Muscle of back (tissue), 3 donors: ENCODE measurements at regions not wholly inside any gene's neighbourhood (a gene's known extent, or its start where the extent isn't known, plus 50 kb on each side); places are given as distances from the start of the nearest gene placed in this dataset.
A peak's percentile ranks its signal among the peaks of the same experiment; 100 is the strongest.

Experiments used
- DNase-seq, 3 donors: peaks; one replicate each; pipeline versions ENCODE4 v3.0.0 to v3.0.0-alpha.2; 2013

DNA sequence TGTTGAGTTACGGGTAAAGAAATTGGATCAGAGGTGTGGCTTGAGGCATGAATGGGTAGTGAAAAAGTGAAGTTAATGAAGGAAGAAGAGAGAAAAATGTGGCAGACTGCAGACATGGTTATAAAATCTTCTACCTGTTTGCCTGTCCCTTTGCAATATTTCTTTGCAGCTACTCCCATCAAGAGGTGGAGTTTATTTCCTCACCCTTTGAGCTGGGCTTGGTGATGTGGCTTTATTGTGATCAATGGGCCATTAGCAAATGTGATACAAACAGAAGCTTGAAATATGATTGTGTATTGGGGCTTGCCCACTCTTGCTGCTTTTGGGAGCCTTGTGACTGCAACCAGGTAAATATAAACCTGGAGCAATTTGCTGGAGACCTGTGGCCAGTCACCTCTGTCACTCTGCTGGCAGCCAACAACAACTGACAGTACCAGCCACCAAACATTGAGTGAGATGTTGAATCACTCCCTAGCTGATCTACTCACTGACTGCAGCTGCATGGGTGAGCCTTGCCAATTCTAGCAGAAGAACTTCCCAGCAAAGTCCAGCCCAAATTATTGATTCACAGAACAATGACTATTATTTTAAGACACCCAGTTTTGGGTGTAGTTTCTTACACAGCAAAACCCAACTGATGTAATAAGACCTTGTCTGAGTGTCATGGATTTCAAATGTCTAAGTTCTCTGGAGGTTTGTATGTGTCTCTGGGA lies 151.0 kb upstream of the ATP2B1 start:
- no peak for DNase-seq

DNA sequence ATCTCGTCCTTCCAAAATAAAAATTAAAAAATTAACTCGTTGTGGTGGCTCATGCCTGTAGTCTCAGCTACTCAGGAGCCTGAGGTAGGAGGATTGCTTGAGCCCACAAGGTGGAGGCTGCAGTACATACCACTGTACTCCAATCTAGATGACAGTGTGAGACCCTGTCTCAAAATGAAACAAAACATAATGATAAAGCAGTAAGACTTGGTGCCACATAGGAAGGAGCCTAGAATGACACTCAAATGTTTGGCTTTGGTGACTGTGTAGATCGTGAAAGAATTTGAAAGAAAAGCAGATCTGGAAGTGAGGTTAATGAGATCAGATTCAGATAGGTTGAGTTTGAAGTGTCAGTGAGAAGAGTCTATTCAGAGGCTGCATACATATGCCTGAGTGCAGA lies 150.1 kb upstream of the ATP2B1 start:
- DNase-seq = no peak

DNA sequence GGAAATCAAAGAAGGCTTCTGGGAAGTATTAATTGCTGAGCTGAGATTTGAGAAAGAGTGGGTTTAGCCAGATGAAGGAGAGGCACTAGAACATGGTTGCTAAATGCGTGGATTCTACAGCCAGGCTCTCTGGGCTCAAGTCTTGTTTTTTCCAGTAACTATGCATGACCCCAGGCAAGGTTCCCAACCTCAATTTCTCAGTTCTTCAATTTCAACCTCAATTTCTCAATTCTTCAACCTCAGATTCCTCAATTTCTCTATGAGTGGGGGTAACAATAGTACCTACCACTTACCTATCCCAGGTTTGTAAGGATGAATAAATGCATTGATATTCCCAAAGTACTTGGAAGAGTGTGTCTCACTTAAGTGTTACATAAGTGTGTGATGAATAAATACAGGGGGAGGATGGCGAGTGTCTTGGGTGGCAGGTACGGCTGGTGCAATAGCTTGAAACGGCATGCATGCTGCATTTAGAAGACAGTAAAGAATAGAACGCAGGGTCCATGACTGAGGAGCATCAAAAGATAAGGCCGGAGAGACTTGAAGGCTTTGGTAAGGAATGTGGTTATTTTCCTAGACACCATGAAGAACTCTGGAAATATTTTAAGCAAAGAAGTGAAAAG lies 149.1 kb upstream of the ATP2B1 start:
- DNase-seq = no peak

DNA sequence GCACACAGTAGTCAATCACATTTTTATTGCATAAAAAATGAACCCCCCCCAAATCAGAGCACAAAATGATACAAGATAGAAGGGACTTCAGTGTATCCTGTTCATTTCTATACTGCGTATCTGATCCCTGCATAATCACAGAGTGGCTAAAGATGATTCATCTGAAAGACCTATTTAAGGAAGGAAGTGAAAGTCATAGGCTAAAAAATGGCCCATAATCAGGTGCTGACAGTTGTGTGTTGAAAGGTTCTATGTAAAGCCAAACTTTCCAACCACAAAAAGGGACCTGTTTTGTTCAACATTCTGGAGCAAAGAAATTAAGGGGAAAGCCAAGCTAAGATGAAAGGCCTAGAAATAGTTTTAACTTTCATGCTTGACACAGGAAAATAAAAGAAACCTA lies 147.8 kb upstream of the ATP2B1 start:
- DNase-seq = peak in 2 of 3 donors; percentile 30 to 76

DNA sequence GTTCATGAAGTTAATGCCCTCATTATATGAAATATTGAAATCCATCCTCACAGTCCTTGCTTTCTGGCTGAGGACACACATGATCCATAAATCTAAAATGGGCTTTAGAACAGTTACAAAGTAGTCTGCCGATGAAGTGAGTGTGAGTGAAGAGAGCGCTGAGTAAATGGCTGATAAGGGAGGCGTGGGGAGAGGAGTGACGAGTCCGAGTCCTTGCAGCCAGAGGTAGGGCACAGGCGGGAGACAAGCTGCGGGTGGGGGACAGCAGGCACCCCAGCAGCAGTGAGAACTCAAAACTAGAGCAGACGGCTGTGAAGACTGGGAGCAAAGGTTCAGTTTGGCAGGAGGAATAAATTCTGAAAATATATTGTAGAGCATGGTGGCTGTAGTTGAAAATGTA lies 140.1 kb upstream of the ATP2B1 start:
- DNase-seq = no peak

DNA sequence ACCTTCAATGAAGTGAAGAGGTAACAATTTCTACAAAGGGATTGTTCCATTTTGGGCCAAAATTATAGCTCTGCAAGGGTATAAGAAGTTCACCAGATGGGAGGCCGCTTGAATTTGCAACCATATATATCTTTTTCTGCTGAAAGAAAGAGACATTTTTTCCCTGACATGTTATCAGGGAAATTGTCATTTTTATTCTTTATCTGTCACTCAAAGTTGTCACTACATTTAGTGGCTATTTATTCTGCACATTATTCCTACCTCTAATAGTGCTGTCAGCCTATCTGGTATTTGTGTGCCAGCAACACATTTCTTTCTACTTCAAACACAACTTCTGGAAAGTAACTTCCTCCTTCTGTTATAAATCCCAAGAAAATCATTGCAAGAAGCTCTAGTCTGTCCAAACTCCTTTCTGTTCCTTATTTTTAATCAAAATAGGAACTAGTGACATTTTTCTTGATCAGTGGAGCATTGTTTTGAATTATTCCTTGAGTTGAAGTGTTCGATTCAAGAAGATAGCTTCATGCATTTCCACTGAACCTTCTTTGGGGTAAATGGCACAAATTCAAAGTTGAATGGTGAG lies 137.9 kb upstream of the ATP2B1 start:
- DNase-seq = no peak

DNA sequence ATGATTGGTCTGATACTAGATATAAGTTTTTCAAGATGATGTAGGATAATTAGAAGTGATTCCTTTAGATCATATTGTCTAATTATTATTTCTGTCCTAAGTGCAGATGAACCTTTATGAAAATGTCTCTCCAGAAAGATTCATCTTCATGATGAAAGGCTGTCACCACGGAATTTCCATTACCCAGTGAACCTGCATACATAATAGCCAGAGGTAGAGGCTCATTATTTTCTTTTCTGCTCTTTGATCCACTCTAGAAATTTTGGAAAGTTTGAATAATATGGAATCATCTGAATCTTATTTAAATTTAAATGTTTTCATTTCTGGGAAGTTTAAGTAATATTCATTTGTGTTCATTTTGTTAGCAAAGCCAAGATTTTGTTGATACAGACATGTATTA lies 137.1 kb upstream of the ATP2B1 start:
- DNase-seq = no peak

DNA sequence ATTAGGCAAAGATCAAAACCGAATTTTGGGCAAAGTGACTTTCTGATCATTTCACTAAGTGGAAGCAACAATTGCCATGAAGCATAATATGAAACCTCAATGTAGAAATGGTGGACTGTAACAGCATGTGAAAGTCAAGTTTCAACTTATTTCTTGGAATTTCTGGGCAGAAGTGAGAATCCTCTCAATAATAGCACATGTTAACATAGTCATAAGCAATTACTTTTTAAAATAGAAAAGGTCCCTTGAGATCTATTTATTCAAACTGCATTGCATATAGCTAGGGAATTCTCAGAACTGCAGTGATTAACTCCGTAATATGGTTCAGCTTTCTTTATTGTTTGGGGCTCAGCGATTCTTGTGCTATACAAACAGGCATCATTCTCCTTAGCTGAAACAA lies 136.7 kb upstream of the ATP2B1 start:
- no peak for DNase-seq

DNA sequence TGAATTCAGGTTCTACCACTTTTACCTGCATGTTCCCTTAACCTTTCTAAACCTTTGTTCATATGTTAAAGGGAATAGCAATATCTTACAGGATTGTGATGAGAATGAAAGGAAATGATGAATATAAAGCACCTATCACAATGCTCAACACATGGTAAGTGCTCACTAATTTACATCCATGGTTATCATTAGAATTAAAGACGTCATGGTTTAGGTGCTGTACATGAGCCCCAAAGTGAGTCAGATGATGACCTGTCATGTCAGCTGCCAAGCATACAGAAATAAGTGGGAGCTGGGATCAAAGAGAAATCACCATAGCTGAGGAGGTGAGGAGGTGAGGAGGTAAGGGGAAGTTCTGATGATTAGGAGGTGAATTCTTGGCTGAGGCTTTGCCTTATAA lies 135.9 kb upstream of the ATP2B1 start:
- no peak for DNase-seq

DNA sequence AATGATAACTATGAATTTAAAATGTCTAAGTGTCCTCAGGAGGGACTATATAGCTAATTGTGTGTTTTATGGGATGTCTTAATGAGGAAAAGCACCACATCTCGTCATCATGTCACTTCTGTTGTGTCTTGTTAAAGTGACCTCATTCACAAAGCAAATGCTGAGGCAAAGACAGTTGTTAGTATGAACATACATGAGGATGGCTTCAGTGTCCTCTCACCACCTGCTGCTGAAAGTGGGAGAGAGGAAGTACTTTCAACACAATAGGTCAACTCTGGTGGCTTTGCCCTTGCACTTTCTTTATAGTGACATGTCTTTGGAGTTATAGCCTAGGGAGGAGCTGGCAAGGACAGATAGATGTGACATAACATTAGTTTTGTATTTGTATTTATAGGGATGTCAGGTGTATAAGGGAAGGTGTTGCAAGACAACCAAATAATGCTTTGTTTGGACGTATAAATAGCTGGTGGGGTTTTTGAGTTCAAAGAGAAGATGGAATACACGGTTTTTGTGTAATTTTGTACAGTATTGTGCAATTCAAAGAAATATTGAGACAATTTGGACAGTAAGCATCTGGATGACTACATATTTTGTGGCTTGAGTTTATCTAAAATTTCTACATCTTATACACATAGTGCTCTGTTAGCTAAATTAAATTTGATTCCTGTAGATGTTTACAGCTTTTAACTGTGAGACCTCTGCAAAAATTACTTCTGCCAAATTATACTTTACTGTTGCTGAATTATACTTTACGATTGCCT lies 131.7 kb upstream of the ATP2B1 start:
- no peak for DNase-seq

DNA sequence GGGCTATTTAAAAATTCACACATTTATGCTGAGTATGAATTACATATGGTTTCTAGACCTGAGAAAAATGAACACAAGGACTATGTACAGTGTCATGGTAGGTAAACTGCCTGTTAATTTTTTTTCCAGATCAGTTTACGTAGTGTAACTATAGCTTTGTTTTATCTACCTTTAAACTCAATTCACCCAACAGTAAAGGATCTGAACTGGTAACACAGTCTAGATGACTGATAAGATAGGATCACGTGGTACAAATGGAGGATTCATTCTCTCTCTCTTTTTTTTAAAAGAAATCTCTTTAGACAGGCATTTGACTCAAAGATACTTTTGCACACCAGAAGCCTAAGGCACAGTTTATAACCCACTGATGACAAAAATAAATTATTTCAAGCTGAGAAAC lies 130.8 kb upstream of the ATP2B1 start:
- DNase-seq = no peak

DNA sequence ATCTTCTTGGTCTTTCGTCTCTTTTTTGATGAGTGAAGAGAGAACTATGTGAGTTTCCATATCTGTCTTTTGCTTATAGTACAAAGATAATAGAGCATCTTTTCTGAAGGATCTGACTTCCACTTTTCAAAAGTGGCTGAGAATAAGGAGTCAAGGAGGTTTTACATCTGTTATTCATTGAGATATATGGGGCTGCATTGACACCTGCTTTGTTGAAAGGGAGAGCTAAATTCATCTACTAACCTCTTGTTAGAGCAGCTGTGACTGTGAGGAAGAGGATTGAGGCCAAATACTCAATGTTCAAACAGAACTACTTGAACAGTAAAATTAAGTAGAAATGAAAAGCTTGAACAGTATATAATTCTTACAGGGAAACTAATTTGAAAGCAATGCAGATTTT lies 130.2 kb upstream of the ATP2B1 start:
- no peak for DNase-seq

DNA sequence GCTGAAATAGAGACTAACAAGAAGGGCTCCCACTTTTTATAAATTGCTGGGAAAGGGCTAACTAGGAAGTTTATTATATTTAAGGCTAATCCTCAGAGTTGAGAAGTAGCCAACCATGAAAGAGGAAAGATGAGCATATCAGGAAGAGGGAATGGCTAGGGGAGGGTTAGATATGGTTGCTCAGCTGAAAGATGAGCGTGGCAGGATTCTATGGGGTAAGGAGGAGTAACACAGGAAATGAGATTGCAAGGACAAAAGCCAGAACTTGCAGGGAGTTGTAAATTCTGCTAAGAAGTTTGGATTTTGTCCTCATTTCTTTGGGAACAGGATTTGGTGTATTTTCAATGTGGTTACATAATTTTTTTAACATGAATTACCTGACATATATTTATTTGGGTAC lies 127.4 kb upstream of the ATP2B1 start:
- no peak for DNase-seq

DNA sequence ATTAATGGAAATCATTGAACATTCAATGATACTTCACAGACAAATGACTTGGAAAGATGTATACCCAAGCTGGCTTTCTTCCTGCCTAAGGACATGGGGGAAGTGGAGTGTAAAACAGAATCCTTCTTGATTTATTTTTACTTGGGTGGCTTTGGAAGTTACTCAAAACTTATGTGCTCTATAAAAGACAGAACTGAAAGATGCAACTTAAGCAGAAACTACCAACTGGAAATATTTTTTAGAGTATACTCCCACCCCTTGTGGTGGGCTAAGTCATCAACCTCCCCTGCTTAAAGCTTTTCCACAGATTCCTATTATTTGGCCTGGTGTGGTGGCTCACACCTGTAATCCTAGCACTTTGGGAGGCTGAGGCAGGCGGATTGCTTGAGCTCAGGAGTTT lies 126.0 kb upstream of the ATP2B1 start:
- DNase-seq = no peak

DNA sequence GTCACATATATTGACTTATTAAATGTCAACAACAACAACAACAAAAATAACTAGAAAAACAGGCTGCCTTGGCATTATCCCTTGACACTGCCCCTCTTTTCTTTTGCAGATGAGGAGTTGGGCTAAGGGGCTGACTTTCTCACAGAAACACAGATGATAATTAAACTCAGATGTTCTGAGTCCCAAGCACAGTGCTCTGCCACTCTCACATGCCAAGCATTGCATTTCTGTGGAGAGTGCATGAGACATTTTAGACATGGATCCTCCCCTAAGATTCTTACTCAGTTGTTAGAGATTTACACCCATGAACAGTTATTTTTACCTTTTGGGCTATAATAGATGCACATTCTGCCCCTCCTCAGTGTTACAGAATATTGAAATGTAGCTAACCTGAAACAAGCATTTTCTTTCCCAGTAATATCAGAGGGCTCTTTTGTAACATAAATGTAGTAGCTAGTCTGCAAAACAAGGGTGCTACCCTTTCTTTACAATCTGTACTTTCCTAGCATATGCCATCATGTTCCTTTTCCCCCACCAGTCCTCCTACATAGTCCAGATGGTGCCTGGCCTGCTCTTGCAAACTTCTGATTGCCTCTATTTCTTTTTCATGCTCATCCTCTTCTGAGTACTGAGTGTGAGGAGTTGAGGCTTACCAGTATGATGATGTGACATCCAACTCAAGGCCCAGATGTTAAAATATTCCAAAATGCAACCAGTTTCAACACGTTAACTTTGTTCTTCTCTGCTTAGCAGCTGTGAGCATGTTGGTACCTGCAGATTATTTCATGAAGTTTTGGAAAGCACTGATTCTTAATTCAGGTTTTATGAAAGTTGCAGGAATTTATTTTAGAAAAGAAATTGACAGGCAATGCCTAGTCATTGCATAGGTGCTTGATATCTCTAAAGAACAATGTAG lies 125.0 kb upstream of the ATP2B1 start:
- DNase-seq = peak in 1 of 3 donors; percentile 19

DNA sequence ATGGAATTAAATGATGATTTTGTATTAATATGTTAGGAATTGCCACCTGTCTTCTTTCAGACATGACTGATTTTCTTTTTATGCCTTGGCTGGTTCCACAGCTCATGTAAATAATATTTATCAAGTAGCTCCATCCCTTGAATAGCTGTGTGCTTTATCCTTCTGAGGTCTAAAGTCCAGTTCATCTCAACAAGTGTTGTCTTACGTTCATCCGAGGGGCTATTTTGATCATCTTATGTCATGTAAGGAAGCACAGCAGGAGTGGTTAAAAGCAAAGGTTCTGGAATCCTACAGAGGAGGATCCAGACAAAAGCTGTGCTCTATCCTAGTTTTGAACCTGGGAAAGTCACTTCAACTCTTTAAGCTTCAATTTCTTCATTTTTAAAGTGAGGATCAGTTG lies 123.7 kb upstream of the ATP2B1 start:
- peak in 1 of 3 donors; percentile 12 for DNase-seq

DNA sequence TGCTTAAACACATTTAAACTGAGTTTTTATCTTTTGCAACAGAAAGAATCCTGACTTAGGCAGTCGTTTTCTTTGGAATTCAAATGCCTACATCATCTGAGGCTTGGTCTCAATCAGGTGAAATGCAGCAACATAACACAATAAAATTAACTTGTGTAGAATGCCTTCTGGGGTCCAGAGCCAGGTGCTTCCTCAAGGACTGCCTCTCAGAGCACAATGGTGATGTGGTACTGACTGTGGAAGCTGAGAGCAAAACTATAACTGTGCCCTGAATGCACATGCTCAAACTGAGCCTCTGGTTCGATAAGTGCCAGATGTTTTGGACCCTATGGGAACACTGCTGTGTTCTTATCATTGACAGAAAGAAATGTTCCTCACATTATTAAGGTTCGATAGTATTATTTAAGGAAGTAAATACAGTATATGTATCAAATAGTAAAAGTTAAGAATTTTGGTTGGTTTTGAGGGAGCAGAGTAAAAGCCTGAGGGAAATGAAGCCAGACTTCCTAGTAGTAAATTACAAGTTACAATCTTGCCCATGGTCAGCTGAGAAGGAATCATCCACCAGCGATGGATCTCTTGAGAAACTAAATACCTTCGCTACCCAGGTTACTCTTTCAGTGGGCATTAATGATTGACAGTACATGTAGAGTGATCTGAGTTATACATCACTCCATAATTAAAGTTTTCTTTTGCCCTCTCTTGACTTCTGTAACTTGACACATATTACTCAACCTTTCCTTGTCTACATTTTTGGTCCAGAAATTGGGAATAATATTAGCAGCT lies 122.9 kb upstream of the ATP2B1 start:
- no peak for DNase-seq

DNA sequence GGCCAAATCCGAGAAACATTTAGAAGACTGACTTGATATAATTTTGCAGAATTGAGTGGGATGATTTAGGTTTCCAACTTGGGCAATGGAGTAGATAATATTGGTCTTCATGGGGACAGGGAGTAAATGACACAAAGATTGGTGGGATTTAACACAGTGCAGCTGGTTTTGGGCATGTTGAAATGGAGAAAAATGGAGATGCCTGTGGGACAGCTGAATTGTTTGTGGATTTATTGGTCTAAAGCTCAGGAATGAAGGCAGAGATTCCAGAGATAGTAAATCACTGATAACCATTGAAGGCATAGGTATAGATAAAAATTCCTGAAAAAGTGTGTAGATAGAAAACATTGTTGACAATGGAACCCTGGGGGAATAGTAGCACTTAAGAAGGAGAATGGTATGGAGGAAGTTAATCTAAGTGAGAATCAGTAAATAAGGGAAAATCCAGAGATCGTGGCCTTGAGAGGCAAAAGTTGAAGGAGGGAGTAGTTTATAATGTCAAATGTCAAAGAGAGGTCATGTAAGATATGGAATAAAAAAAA lies 120.9 kb upstream of the ATP2B1 start:
- DNase-seq = no peak

DNA sequence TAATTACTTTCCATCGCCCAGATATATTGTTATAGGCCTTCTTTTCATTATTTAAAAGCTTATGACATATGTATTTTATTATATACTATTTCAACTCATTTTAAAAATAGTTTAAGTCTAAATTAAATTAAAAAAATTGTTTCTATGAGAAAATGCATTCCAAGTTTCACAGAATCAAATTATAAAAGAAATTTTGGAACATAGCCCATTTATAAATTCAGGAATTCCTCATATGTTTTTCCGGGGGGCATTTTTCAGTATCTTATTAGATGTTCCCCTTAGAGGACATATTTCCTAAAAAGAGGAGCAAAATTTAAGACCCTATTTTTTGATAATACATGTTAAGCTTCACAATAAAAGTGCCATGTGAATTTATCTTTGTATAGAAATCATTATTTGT lies 119.9 kb upstream of the ATP2B1 start:
- no peak for DNase-seq

DNA sequence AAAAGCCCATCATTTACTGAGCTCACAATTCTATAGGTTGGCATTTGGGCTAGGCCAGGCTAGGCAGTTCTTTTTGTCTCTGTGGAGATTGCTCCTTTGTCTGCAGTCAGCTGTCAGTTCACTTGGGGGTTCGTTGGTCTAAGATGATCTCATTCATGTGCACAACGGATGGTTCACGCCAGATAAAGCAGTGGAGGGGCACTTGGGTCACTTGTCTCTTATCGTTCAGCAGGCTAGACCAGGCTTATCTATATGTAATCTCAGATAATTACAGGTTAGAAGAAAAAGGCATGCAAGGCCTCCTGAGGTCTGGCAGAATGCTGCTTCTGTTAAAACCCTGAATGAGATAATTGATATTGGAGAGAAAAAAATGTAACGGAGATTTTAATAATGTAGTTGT lies 119.0 kb upstream of the ATP2B1 start:
- DNase-seq = no peak

DNA sequence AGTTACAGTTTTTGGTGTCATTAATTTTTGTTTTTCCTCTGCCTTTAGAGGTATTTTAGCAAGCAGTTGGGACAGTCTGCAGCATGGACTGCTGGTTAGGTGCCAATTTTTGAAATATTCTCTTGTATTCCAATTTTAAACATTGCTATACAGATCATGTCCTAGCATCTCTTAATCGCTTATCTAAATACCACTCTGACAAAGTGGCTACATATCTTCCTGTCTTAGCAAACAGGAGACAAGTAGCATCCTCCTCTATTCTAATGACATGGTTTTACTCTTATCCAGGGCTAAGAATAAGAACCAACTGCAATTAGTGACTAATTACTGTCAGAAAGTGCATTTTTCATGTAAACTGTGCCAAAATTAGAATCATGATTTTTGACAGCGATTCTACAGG lies 117.8 kb upstream of the ATP2B1 start:
- no peak for DNase-seq
